ENCODE measurements at regions not wholly inside any gene's neighbourhood (a gene's known extent, or its start where the extent isn't known, plus 50 kb on each side); places are given as distances from the start of the nearest gene placed in this dataset.

GRCh38 chr5:18325431-18325830, 691.2 kb downstream of the TAF11L14 start:
- Histone ChIP-seq H3K79me2 (replicated peaks; ENCODE audit: insufficient read depth) (no peaks in the 10 kb centered on the region), H3K9me2 (ENCODE audit: insufficient read depth) (no peaks in the 10 kb centered on the region), H3K4me1 (ENCODE audit: insufficient read depth) (peaks cover 6% of the 10 kb centered on the region; the same call in 1 of the 2 replicates), H3K4me2 (no peak overlapping the region), H2AFZ (no peak overlapping the region), H3K36me3 (ENCODE audit: insufficient read depth) (no peaks in the 10 kb centered on the region), H3K27me3 (ENCODE audit: insufficient read depth) (no peaks in the 10 kb centered on the region), H4K20me1 (replicated peaks; ENCODE audit: insufficient read depth) (no peaks in the 10 kb centered on the region), H3F3A (replicated peaks; ENCODE audit: low read depth) (no peaks in the 10 kb centered on the region), H3K4me3 (no peak overlapping the region), H3K27ac (ENCODE audit: low read depth) (no peak overlapping the region)
- TF ChIP-seq REST (IDR thresholded peaks at IDR 0.05; ENCODE audit: unreplicated experiment) (no peak), ETS1 (IDR thresholded peaks at IDR 0.05) (no peak), NANOG (IDR thresholded peaks at IDR 0.05; ENCODE audit: borderline replicate concordance) (no peak), CTCF (conservative IDR thresholded peaks at IDR 0.05; ENCODE audit: low read depth in 2 of 2) (no peak), CREB1 (CRISPR knock-in tag; IDR thresholded peaks at IDR 0.05; ENCODE audit: low read depth) (no peak), POLR2AphosphoS5 (IDR thresholded peaks at IDR 0.05; ENCODE audit: low read depth) (no peak), EZH2phosphoT487 (IDR thresholded peaks at IDR 0.05; ENCODE audit: unreplicated experiment) (no peak), ZNF114 (CRISPR knock-in tag; IDR thresholded peaks at IDR 0.05) (no peak), ZNF331 (CRISPR knock-in tag; IDR thresholded peaks at IDR 0.05; ENCODE audit: low read depth) (no peak), JUNB (IDR thresholded peaks at IDR 0.05; ENCODE audit: unreplicated experiment) (no peak), STAT1 (IDR thresholded peaks at IDR 0.05; ENCODE audit: unreplicated experiment) (no peak), EZH2 (IDR thresholded peaks at IDR 0.05; ENCODE audit: low read depth, unreplicated experiment) (no peak)
- TF ChIP-seq, protein P1, sequence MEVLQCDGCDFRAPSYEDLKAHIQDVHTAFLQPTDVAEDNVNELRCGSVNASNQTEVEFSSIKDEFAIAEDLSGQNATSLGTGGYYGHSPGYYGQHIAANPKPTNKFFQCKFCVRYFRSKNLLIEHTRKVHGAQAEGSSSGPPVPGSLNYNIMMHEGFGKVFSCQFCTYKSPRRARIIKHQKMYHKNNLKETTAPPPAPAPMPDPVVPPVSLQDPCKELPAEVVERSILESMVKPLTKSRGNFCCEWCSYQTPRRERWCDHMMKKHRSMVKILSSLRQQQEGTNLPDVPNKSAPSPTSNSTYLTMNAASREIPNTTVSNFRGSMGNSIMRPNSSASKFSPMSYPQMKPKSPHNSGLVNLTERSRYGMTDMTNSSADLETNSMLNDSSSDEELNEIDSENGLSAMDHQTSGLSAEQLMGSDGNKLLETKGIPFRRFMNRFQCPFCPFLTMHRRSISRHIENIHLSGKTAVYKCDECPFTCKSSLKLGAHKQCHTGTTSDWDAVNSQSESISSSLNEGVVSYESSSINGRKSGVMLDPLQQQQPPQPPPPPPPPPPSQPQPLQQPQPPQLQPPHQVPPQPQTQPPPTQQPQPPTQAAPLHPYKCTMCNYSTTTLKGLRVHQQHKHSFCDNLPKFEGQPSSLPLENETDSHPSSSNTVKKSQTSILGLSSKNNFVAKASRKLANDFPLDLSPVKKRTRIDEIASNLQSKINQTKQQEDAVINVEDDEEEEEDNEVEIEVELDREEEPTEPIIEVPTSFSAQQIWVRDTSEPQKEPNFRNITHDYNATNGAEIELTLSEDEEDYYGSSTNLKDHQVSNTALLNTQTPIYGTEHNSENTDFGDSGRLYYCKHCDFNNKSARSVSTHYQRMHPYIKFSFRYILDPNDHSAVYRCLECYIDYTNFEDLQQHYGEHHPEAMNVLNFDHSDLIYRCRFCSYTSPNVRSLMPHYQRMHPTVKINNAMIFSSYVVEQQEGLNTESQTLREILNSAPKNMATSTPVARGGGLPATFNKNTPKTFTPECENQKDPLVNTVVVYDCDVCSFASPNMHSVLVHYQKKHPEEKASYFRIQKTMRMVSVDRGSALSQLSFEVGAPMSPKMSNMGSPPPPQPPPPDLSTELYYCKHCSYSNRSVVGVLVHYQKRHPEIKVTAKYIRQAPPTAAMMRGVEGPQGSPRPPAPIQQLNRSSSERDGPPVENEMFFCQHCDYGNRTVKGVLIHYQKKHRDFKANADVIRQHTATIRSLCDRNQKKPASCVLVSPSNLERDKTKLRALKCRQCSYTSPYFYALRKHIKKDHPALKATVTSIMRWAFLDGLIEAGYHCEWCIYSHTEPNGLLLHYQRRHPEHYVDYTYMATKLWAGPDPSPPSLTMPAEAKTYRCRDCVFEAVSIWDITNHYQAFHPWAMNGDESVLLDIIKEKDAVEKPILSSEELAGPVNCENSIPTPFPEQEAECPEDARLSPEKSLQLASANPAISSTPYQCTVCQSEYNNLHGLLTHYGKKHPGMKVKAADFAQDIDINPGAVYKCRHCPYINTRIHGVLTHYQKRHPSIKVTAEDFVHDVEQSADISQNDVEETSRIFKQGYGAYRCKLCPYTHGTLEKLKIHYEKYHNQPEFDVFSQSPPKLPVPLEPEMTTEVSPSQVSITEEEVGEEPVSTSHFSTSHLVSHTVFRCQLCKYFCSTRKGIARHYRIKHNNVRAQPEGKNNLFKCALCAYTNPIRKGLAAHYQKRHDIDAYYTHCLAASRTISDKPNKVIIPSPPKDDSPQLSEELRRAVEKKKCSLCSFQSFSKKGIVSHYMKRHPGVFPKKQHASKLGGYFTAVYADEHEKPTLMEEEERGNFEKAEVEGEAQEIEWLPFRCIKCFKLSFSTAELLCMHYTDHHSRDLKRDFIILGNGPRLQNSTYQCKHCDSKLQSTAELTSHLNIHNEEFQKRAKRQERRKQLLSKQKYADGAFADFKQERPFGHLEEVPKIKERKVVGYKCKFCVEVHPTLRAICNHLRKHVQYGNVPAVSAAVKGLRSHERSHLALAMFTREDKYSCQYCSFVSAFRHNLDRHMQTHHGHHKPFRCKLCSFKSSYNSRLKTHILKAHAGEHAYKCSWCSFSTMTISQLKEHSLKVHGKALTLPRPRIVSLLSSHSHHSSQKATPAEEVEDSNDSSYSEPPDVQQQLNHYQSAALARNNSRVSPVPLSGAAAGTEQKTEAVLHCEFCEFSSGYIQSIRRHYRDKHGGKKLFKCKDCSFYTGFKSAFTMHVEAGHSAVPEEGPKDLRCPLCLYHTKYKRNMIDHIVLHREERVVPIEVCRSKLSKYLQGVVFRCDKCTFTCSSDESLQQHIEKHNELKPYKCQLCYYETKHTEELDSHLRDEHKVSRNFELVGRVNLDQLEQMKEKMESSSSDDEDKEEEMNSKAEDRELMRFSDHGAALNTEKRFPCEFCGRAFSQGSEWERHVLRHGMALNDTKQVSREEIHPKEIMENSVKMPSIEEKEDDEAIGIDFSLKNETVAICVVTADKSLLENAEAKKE (CRISPR knock-in tag; IDR thresholded peaks at IDR 0.05): no peak
- no peak overlapping the region for H3K4me3 Mint-ChIP-seq
- H3K4me1 Mint-ChIP-seq: no peaks in the 10 kb centered on the region
- no peak for DNase-seq (ENCODE audit: low spot score)
- H3K27ac Mint-ChIP-seq: no peak overlapping the region
- no peak for ATAC-seq
- H3K27me3 Mint-ChIP-seq (ENCODE audit: insufficient read depth, low read depth, poor library complexity): no peaks in the 10 kb centered on the region
- peaks cover 3% of the 10 kb centered on the region; the same call in 1 of the 3 replicates for H3K9me3 Mint-ChIP-seq
- no peaks in the 10 kb centered on the region for H3K36me3 Mint-ChIP-seq (ENCODE audit: low read depth)
